H1 (cell line): ENCODE measurements at regions not wholly inside any gene's neighbourhood (a gene's known extent, or its start where the extent isn't known, plus 50 kb on each side); places are given as distances from the start of the nearest gene placed in this dataset.

Experiments
- CTCF ChIA-PET: fragments of 300-600 bp; sonication (Branson Sonifier 250); formaldehyde crosslinking; loops from one replicate; lab custom pipeline; 2021; ENCODE audit not compliant: partially characterized antibody; lab: Charles Lee
- POLR2A ChIA-PET: fragments of 300-600 bp; sonication (Branson Sonifier 250); formaldehyde crosslinking; loops from one replicate; lab custom pipeline; 2021; ENCODE audit warnings: inconsistent platforms; ENCODE audit not compliant: partially characterized antibody; lab: Charles Lee
- DNase-seq, 2 experiments: peaks; one replicate each; pipeline versions ENCODE4 v3.0.0 to v3.0.0-alpha.2; 2010 to 2022; ENCODE audit warnings: low spot score in 2 of 2, low read depth in 1 of 2, mixed read lengths in 1 of 2
- FAIRE-seq: peaks from 2 replicates; lab custom pipeline; 2011; peaks lifted over from hg19 to GRCh38; lab: Jason Lieb, UNC
- H2AFZ ChIP-seq: 2 replicates; pipeline ENCODE4 v1.8.1; 2012; ENCODE audit warnings: low read length, inconsistent platforms
- H2AK5ac ChIP-seq: 2 replicates; pipeline ENCODE4 v1.6.1; 2013; ENCODE audit warnings: low read depth, low read length
- H2BK120ac ChIP-seq: replicated peaks from 2 replicates; pipeline ENCODE3; 2013; ENCODE audit warnings: low read depth, low read length, inconsistent platforms
- H2BK12ac ChIP-seq: 2 replicates; pipeline ENCODE4 v1.6.1; 2013; ENCODE audit warnings: low read depth, low read length
- H2BK15ac ChIP-seq: 2 replicates; pipeline ENCODE4 v1.6.1; 2013; ENCODE audit warnings: low read length
- H2BK20ac ChIP-seq: 2 replicates; pipeline ENCODE4 v1.6.1; 2013; ENCODE audit warnings: low read length
- H2BK5ac ChIP-seq: 2 replicates; pipeline ENCODE4 v1.6.1; 2013; ENCODE audit warnings: low read depth, low read length
- H3K14ac ChIP-seq: 2 replicates; pipeline ENCODE4 v1.6.1; 2013; ENCODE audit warnings: inconsistent platforms; ENCODE audit not compliant: insufficient read length
- H3K18ac ChIP-seq: 2 replicates; pipeline ENCODE4 v1.6.1; 2013; ENCODE audit warnings: low read length; ENCODE audit errors: extremely low read depth
- H3K23ac ChIP-seq: 2 replicates; pipeline ENCODE4 v1.6.1; 2013; ENCODE audit warnings: inconsistent platforms; ENCODE audit not compliant: insufficient read length
- H3K23me2 ChIP-seq: 2 replicates; pipeline ENCODE4 v1.6.1; 2013; ENCODE audit warnings: low read depth, low read length
- H3K27ac ChIP-seq: 2 replicates; pipeline ENCODE4 v1.6.1; 2011; ENCODE audit warnings: low read depth, low read length, inconsistent platforms
- H3K27me3 ChIP-seq, 4 experiments: replicated peaks in 1 of 4; 1 replicate in 1 of 4; 2 replicates in 3 of 4; pipeline versions ENCODE4 v1.6.1 to v1.8.1; 2011 to 2013; ENCODE audit warnings: low read length in 3 of 4, mild to moderate bottlenecking in 3 of 4, inconsistent platforms in 2 of 4, mixed read lengths in 2 of 4, moderate library complexity in 1 of 4; ENCODE audit not compliant: control insufficient read depth in 3 of 4, insufficient read depth in 3 of 4; ENCODE audit errors: extremely low read depth in 1 of 4
- H3K36me3 ChIP-seq, 4 experiments: 2 replicates each; pipeline versions ENCODE4 v1.6.1 to v1.8.1; 2011 to 2013; ENCODE audit warnings: mild to moderate bottlenecking in 4 of 4, low read length in 3 of 4, moderate library complexity in 2 of 4, control low read depth in 1 of 4, inconsistent platforms in 1 of 4; ENCODE audit not compliant: insufficient read depth in 4 of 4, control insufficient read depth in 2 of 4
- H3K4ac ChIP-seq: replicated peaks from 2 replicates; pipeline ENCODE3; 2013; ENCODE audit warnings: low read length, low read depth, mixed read lengths, inconsistent platforms; ENCODE audit not compliant: insufficient read length
- H3K4me1 ChIP-seq, 4 experiments: replicated peaks in 1 of 4; 1 replicate in 1 of 4; 2 replicates in 3 of 4; pipeline versions ENCODE4 v1.6.1 to v1.8.1; 2011 to 2013; ENCODE audit warnings: low read length in 3 of 4, inconsistent platforms in 2 of 4, mixed read lengths in 1 of 4; ENCODE audit not compliant: insufficient read depth in 4 of 4, control insufficient read depth in 3 of 4
- H3K4me2 ChIP-seq, 2 experiments: 2 replicates each; pipeline versions ENCODE4 v1.6.1 to v1.8.1; 2011 to 2013; ENCODE audit warnings: low read depth in 2 of 2, low read length in 2 of 2, control low read depth in 1 of 2, inconsistent platforms in 1 of 2, mild to moderate bottlenecking in 1 of 2; ENCODE audit not compliant: insufficient read depth in 1 of 2
- H3K4me3 ChIP-seq, 4 experiments: fragments of 200-600, 300-600 bp in 1 of 4; sonication (generic), shearing (Covaris generic), sonication (Bioruptor Twin) in 1 of 4; 2 replicates each; pipeline versions ENCODE4 v1.5.1 to v1.8.1; 2011 to 2016; ENCODE audit warnings: low read length in 4 of 4, low read depth in 3 of 4, control low read depth in 2 of 4, inconsistent platforms in 2 of 4, mild to moderate bottlenecking in 2 of 4, mixed read lengths in 1 of 4, moderate library complexity in 1 of 4; ENCODE audit not compliant: insufficient read depth in 2 of 4; ENCODE audit errors: extremely low read depth in 1 of 4
- H3K56ac ChIP-seq: replicated peaks from 2 replicates; pipeline ENCODE3; 2013; ENCODE audit warnings: low read depth, mild to moderate bottlenecking, mixed read lengths, low read length, inconsistent platforms; ENCODE audit not compliant: insufficient read length
- H3K79me1 ChIP-seq: 2 replicates; pipeline ENCODE4 v1.6.1; 2013; ENCODE audit warnings: low read depth, low read length, control low read depth
- H3K79me2 ChIP-seq, 2 experiments: 2 replicates each; pipeline versions ENCODE4 v1.6.1 to v1.8.1; 2012 to 2013; ENCODE audit warnings: low read length in 2 of 2, mild to moderate bottlenecking in 2 of 2, inconsistent platforms in 1 of 2; ENCODE audit not compliant: insufficient read depth in 2 of 2, control insufficient read depth in 1 of 2
- H3K9ac ChIP-seq, 4 experiments: replicated peaks in 1 of 4; 1 replicate in 1 of 4; 2 replicates in 3 of 4; pipeline versions ENCODE4 v1.6.1 to v1.8.1; 2011 to 2013; ENCODE audit warnings: low read depth in 3 of 4, low read length in 3 of 4, control low read depth in 2 of 4, mild to moderate bottlenecking in 2 of 4, moderate library complexity in 2 of 4, inconsistent platforms in 1 of 4; ENCODE audit errors: extremely low read depth in 1 of 4
- H3K9me3 ChIP-seq, 2 experiments: 2 replicates each; pipeline versions ENCODE4 v1.6.1 to v1.8.1; 2012 to 2013; ENCODE audit warnings: mild to moderate bottlenecking in 2 of 2, moderate library complexity in 2 of 2, control low read depth in 1 of 2, inconsistent platforms in 1 of 2, low read depth in 1 of 2, low read length in 1 of 2, mixed read lengths in 1 of 2; ENCODE audit not compliant: insufficient read depth in 2 of 2
- H4K20me1 ChIP-seq, 2 experiments: replicated peaks in 1 of 2; 2 replicates each; pipeline versions ENCODE3 to v1.8.1; 2011 to 2013; ENCODE audit warnings: inconsistent platforms in 2 of 2, low read length in 2 of 2, mild to moderate bottlenecking in 1 of 2; ENCODE audit not compliant: insufficient read depth in 2 of 2, control insufficient read depth in 1 of 2
- H4K5ac ChIP-seq: 2 replicates; pipeline ENCODE4 v1.6.1; 2013; ENCODE audit warnings: low read length, low read depth, mixed read lengths, inconsistent platforms; ENCODE audit not compliant: insufficient read length
- H4K8ac ChIP-seq: 2 replicates; pipeline ENCODE4 v1.8.0; 2013; ENCODE audit warnings: mild to moderate bottlenecking, moderate library complexity, low read length, inconsistent platforms; ENCODE audit not compliant: insufficient read depth; ENCODE audit errors: extremely low read depth
- H4K91ac ChIP-seq: replicated peaks from 2 replicates; pipeline ENCODE3; 2013; ENCODE audit warnings: low read length, mixed read lengths, inconsistent platforms; ENCODE audit not compliant: insufficient read length
- NRF1 ChIP-seq: IDR thresholded peaks from 2 replicates; pipeline ENCODE4 v1.6.1; 2011; ENCODE audit warnings: mild to moderate bottlenecking, low read depth, low read length, improper control_type of control experiment
- SUZ12 ChIP-seq: fragments of 200-600 bp; sonication (generic); IDR thresholded peaks from 2 replicates; pipeline ENCODE4 v1.6.1; 2012; ENCODE audit warnings: mild to moderate bottlenecking, inconsistent platforms, low read length, moderate library complexity, mixed read lengths
- WGBS, 2 experiments: shearing (Covaris generic) in 1 of 2; methylation state at CpG; one replicate each; pipeline versions ENCODE4 v1.1.6 to v1.1.7; 2013 to 2015; ENCODE audit warnings: low lambda C conversion rate in 2 of 2, mixed read lengths in 2 of 2, inconsistent platforms in 1 of 2, low coverage in 1 of 2, missing lambda C conversion rate in 1 of 2; ENCODE audit not compliant: insufficient replicate concordance in 2 of 2, insufficient coverage in 1 of 2, insufficient read length in 1 of 2; ENCODE audit errors: extremely low coverage in 1 of 2, missing lambda C conversion rate in 1 of 2; 5-methylcytosine and 5-hydroxymethylcytosine counted together

- H3K4me1 ChIP-seq: no peaks in the 10 kb centered on the region
- no peak overlapping the region for H3K4me2 ChIP-seq
- no peaks in the 10 kb centered on the region; the same call in 1 of the 2 replicates for H3K23me2 ChIP-seq
- DNase-seq (no peak), FAIRE-seq (no peak)
- no peak overlapping the region for H3K4ac ChIP-seq
- no peak overlapping the region for H2BK12ac ChIP-seq
- H2BK120ac ChIP-seq: no peak overlapping the region
- no peak overlapping the region for H3K4me3 ChIP-seq
- no peaks in the 10 kb centered on the region for H3K79me1 ChIP-seq
- no peak overlapping the region for H4K5ac ChIP-seq
- H2AFZ ChIP-seq: no peak overlapping the region
- ChIA-PET CTCF (interaction anchor here (2.1 kb wide), 1 partner anchor 16 kb away, joined by 4 read pairs; no protein-coding TSS in a partner anchor), POLR2A (no interaction called here)
- H3K56ac ChIP-seq: no peak overlapping the region
- no peaks in the 10 kb centered on the region for H3K36me3 ChIP-seq
- H3K27me3 ChIP-seq: no peaks in the 10 kb centered on the region
- no peak overlapping the region for H2AK5ac ChIP-seq
- H4K20me1 ChIP-seq: no peaks in the 10 kb centered on the region
- H2BK5ac ChIP-seq: no peak overlapping the region
- H4K91ac ChIP-seq: no peak overlapping the region
- no peak overlapping the region for H3K23ac ChIP-seq
- H3K14ac ChIP-seq: no peak overlapping the region
- H3K18ac ChIP-seq: no peak overlapping the region
- no peak overlapping the region for H4K8ac ChIP-seq
- H3K9me3 ChIP-seq: no peaks in the 10 kb centered on the region
- no peak for TF ChIP-seq SUZ12
- TF ChIP-seq NRF1: no peak
- H3K79me2 ChIP-seq: no peaks in the 10 kb centered on the region
- H3K9ac ChIP-seq: no peak overlapping the region
- H2BK20ac ChIP-seq: no peak overlapping the region
- H3K27ac ChIP-seq: no peak overlapping the region
- 81% methylated on average over 2 of the region's 2 CpGs; no CpG with 5 or more reads in 1 of the 2 experiments for WGBS, 2 experiments
- no peak overlapping the region for H2BK15ac ChIP-seq
These were observed 138.6 kb upstream of the ARID1B start for GRCh38 chr6:156638581-156638980.
